PC-9 (cell line): ENCODE measurements at regions not wholly inside any gene's neighbourhood (a gene's known extent, or its start where the extent isn't known, plus 50 kb on each side); places are given as distances from the start of the nearest gene placed in this dataset.

Source experiments
- BruUV-seq: library from RNA; stranded (reverse); fragments of 400-500 nt; replicated peaks from 2 replicates; lab custom pipeline; 2021; lab: Mats Ljungman, UMichigan
- CTCF ChIA-PET: fragments of 300-600 bp; sonication (Branson Sonifier 250); formaldehyde crosslinking; loops from one replicate; lab custom pipeline; 2022; ENCODE audit warnings: antibody characterized with exemption; lab: Charles Lee
- POLR2A ChIA-PET: fragments of 300-600 bp; sonication (Branson Sonifier 250); formaldehyde crosslinking; loops from one replicate; lab custom pipeline; 2022; ENCODE audit warnings: antibody characterized with exemption; ENCODE audit not compliant: unreplicated experiment; lab: Charles Lee
- DNase-seq, 2 experiments: peaks; one replicate each; pipeline versions ENCODE4 v3.0.0 to v3.0.0-alpha.2; 2015 to 2022; ENCODE audit warnings: mixed read lengths in 1 of 2
- H2AFZ ChIP-seq: fragments of 200-600 bp; sonication (generic); 2 replicates; pipeline ENCODE4 v1.8.1; 2017; ENCODE audit warnings: antibody characterized with exemption
- H3F3A ChIP-seq: fragments of 200-600 bp; sonication (generic); 2 replicates; pipeline ENCODE4 v1.8.1; 2017; ENCODE audit warnings: antibody characterized with exemption, mild to moderate bottlenecking, low read depth; ENCODE audit not compliant: insufficient read depth
- H3K27ac ChIP-seq: fragments of 200-600 bp; sonication (generic); 2 replicates; pipeline ENCODE4 v1.6.1; 2016; ENCODE audit warnings: mixed run types
- H3K27me3 ChIP-seq: fragments of 200-600 bp; sonication (generic); 2 replicates; pipeline ENCODE4 v1.6.1; 2016; ENCODE audit warnings: low read depth, mixed run types; ENCODE audit not compliant: insufficient read depth
- H3K36me3 ChIP-seq: fragments of 200-600 bp; sonication (generic); 2 replicates; pipeline ENCODE4 v1.6.1; 2016; ENCODE audit warnings: low read depth, mixed run types
- H3K4me1 ChIP-seq: fragments of 200-600 bp; sonication (generic); replicated peaks from 2 replicates; pipeline ENCODE4 v1.6.1; 2016; ENCODE audit warnings: mixed run types; ENCODE audit not compliant: insufficient read depth
- H3K4me2 ChIP-seq: fragments of 200-600 bp; sonication (generic); 2 replicates; pipeline ENCODE4 v1.6.1; 2017; ENCODE audit warnings: mixed run types
- H3K4me3 ChIP-seq: fragments of 200-600 bp; sonication (generic); 2 replicates; pipeline ENCODE4 v1.6.1; 2016; ENCODE audit warnings: mixed run types
- H3K79me2 ChIP-seq: fragments of 200-600 bp; sonication (generic); 2 replicates; pipeline ENCODE4 v1.6.1; 2017; ENCODE audit warnings: low read depth, mixed run types
- H3K9me2 ChIP-seq: fragments of 200-600 bp; sonication (generic); 2 replicates; pipeline ENCODE4 v1.8.1; 2017; ENCODE audit warnings: mild to moderate bottlenecking; ENCODE audit not compliant: insufficient read depth
- H3K9me3 ChIP-seq: fragments of 200-600 bp; sonication (generic); 2 replicates; pipeline ENCODE4 v1.8.1; 2016; ENCODE audit warnings: low read depth; ENCODE audit not compliant: insufficient read depth
- H4K20me1 ChIP-seq: fragments of 200-600 bp; sonication (generic); 2 replicates; pipeline ENCODE4 v1.8.1; 2017; ENCODE audit not compliant: insufficient read depth
- EZH2 ChIP-seq: fragments of 200-600 bp; sonication (generic); IDR thresholded peaks from 2 replicates; pipeline ENCODE4 v1.8.0; 2017; ENCODE audit warnings: antibody characterized with exemption, low read depth
- intact Hi-C: fragments of 100-400 bp; cut with micrococcal nuclease; formaldehyde crosslinking; loops from one replicate; pipeline ENCODE4 v1.10.0; 2022; ENCODE audit not compliant: unreplicated experiment
- TF ChIP-seq, protein P1 (sequence below): fragments of 200-600 bp; sonication (generic); conservative IDR thresholded peaks from 2 replicates; pipeline ENCODE4 v1.6.1; 2017; ENCODE audit warnings: mixed run types, antibody characterized with exemption, mild to moderate bottlenecking, moderate library complexity

DNA sequence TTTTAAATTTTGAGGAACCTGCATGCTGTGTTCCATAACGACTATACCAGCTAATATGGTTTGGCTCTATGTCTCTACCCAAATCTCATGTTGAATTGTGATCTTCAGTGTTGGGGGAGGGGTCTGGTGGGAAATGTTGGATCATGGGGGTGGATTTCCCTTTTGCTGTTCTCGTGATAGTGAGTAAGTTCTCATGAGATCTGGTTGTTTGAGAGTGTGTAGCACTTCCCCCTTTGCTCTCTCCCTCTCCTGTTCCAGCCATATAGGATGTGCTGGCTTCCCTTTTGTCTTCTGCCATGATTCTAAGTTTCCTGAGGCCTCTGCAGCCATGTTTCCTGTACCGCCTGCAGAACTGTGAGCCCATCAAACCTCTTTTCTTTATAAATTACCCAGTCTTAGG is 61.8 kb upstream of the NEDD9 start:
- POLR2A ChIA-PET = no interaction called here

DNA sequence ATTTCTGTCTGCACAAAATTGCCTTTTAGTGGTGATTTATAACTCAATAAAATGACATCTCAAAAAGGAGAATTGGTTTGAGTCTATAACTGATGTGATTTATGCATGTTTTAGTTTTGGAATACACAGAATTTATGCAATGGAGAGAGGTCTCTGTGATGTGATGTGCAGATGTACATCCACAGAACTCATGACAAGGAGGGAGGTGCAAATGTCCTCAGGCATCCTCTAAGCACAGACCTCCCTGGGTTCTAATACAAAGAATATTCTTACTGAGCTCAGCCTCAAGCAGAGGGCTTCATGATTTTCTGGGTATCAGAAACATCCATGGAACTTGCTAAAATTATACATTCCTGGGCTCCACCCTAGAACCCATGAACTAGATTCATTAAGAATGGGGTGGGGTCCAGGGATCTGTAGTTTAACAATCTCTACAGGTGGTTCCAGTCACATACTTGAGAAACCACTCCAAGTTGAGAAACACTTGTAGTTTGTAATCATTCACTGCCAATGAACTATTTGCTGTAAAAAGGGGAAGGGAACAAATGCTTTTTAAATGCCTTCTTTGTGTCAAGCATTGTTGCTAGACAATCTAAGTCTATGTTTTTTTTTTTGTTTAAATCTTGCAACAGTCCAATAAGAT is 60.2 kb upstream of the NEDD9 start:
- no peaks in the 10 kb centered on the region for H3K9me3 ChIP-seq
- H3K4me3 ChIP-seq = no peak overlapping the region
- H3K9me2 ChIP-seq = no peaks in the 10 kb centered on the region
- CTCF ChIA-PET = no interaction called here
- H3K27ac ChIP-seq = no peak overlapping the region
- POLR2A ChIA-PET = no interaction called here
- H3F3A ChIP-seq = no peaks in the 10 kb centered on the region
- H4K20me1 ChIP-seq = no peaks in the 10 kb centered on the region
- H3K27me3 ChIP-seq = no peaks in the 10 kb centered on the region
- no TSS peak for BruUV-seq
- peak in 1 of 2 experiments; percentile 40 for DNase-seq
- no peak overlapping the region for H3K4me2 ChIP-seq
- H2AFZ ChIP-seq = no peak overlapping the region
- intact Hi-C loops = no loop called here
- H3K4me1 ChIP-seq = no peaks in the 10 kb centered on the region
- H3K79me2 ChIP-seq = no peaks in the 10 kb centered on the region
- TF ChIP-seq, protein P1, sequence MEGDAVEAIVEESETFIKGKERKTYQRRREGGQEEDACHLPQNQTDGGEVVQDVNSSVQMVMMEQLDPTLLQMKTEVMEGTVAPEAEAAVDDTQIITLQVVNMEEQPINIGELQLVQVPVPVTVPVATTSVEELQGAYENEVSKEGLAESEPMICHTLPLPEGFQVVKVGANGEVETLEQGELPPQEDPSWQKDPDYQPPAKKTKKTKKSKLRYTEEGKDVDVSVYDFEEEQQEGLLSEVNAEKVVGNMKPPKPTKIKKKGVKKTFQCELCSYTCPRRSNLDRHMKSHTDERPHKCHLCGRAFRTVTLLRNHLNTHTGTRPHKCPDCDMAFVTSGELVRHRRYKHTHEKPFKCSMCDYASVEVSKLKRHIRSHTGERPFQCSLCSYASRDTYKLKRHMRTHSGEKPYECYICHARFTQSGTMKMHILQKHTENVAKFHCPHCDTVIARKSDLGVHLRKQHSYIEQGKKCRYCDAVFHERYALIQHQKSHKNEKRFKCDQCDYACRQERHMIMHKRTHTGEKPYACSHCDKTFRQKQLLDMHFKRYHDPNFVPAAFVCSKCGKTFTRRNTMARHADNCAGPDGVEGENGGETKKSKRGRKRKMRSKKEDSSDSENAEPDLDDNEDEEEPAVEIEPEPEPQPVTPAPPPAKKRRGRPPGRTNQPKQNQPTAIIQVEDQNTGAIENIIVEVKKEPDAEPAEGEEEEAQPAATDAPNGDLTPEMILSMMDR = no peak
- no peak for TF ChIP-seq EZH2
- H3K36me3 ChIP-seq = no peaks in the 10 kb centered on the region

More for the DNA sequence above, 61.8 kb upstream of the NEDD9 start:
- no peaks in the 10 kb centered on the region for H3F3A ChIP-seq
- no peak overlapping the region for H3K4me2 ChIP-seq
- H3K4me3 ChIP-seq = no peak overlapping the region
- TF ChIP-seq, protein P1 = no peak
- no peak for TF ChIP-seq EZH2
- intact Hi-C loops = no loop called here
- no peaks in the 10 kb centered on the region for H3K9me2 ChIP-seq
- no peaks in the 10 kb centered on the region for H3K4me1 ChIP-seq
- no peaks in the 10 kb centered on the region for H3K79me2 ChIP-seq
- no TSS peak for BruUV-seq
- H3K27me3 ChIP-seq = no peaks in the 10 kb centered on the region
- no peaks in the 10 kb centered on the region for H3K36me3 ChIP-seq
- no peak overlapping the region for H2AFZ ChIP-seq
- H4K20me1 ChIP-seq = no peaks in the 10 kb centered on the region
- no peaks in the 10 kb centered on the region for H3K9me3 ChIP-seq
- DNase-seq = no peak
- H3K27ac ChIP-seq = no peak overlapping the region
- CTCF ChIA-PET = no interaction called here

GRCh38 chr6:11292091-11292490 is 59.6 kb upstream of the NEDD9 start:
- no peak overlapping the region for H3K4me3 ChIP-seq
- TF ChIP-seq, protein P1 = no peak
- TF ChIP-seq EZH2 = no peak
- no peaks in the 10 kb centered on the region for H3K27me3 ChIP-seq
- no TSS peak for BruUV-seq
- H3K27ac ChIP-seq = no peak overlapping the region
- H3K36me3 ChIP-seq = no peaks in the 10 kb centered on the region
- DNase-seq = no peak
- H3F3A ChIP-seq = no peaks in the 10 kb centered on the region
- no peaks in the 10 kb centered on the region for H4K20me1 ChIP-seq
- ChIA-PET POLR2A (no interaction called here), CTCF (no interaction called here)
- no peaks in the 10 kb centered on the region for H3K9me3 ChIP-seq
- no peaks in the 10 kb centered on the region for H3K4me1 ChIP-seq
- H3K4me2 ChIP-seq = no peak overlapping the region
- intact Hi-C loops = no loop called here
- H3K79me2 ChIP-seq = no peaks in the 10 kb centered on the region
- no peak overlapping the region for H2AFZ ChIP-seq
- H3K9me2 ChIP-seq = no peaks in the 10 kb centered on the region
